ENCODE measurements at regions not wholly inside any gene's neighbourhood (a gene's known extent, or its start where the extent isn't known, plus 50 kb on each side); places are given as distances from the start of the nearest gene placed in this dataset.

DNA sequence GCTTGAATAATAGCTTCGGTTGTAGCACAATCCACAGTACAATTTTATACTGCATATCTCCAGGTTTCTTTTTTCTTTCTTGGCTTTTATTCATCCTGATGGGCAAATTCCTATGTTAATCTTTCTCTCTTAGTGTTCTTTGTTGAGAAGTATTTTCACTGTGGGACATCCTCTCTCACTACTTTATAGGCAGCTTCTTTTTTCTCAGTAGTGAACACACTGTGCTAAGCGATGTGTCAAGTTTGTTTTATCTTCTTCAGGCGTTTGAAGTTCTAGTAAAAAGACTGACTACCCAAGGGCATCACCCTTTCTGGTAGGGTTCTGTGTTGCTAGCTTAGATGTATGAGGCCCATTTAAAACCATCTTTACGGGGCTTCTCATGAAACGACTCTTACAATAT lies 182.1 kb downstream of the FAM170A start:
- Histone ChIP-seq H3K4me1 (ENCODE audit: control insufficient read depth in 2 of 2, insufficient read depth in 2 of 2, low read length in 2 of 2) (no peaks in the 10 kb centered on the region), H3K4me2 (replicated peaks; ENCODE audit: low read depth, low read length, poor library complexity, severe bottlenecking) (no peak overlapping the region), H3K36me3 (replicated peaks in 1 of 2; ENCODE audit: control extremely low read depth in 1 of 2, control insufficient read depth in 1 of 2, extremely low read depth in 1 of 2, insufficient read depth in 2 of 2, low read length in 1 of 2) (no peaks in the 10 kb centered on the region), H3K79me2 (ENCODE audit: control insufficient read depth, insufficient read depth, low read length) (no peaks in the 10 kb centered on the region), H2AFZ (ENCODE audit: insufficient read depth, low read depth, low read length, poor library complexity, severe bottlenecking) (no peak overlapping the region), H3K27ac (ENCODE audit: low read length in 2 of 2) (no peak overlapping the region), H4K20me1 (ENCODE audit: control insufficient read depth, insufficient read depth, low read length, poor library complexity, severe bottlenecking) (no peaks in the 10 kb centered on the region), H3K9ac (ENCODE audit: low read length) (no peak overlapping the region), H3K9me3 (ENCODE audit: control extremely low read depth in 1 of 3, control insufficient read depth in 2 of 3, insufficient read depth in 1 of 3, low read length in 2 of 3) (peaks cover 0 to 16% (median 0%) of the 10 kb centered on the region in 3 donors), H3K27me3 (replicated peaks in 1 of 4; ENCODE audit: control extremely low read depth in 1 of 4, control insufficient read depth in 3 of 4, insufficient read depth in 4 of 4, low read length in 3 of 4) (no peaks in the 10 kb centered on the region), H3K4me3 (ENCODE audit: control extremely low read depth in 1 of 5, extremely low read depth in 1 of 5, insufficient read depth in 1 of 5, low read depth in 2 of 5, low read length in 4 of 5) (no peak overlapping the region)
- no peak for ATAC-seq (ENCODE audit: low read depth)
- intact Hi-C loops (cut with micrococcal nuclease), result no loop called here
- H3K4me3 Mint-ChIP-seq, result no peak overlapping the region
- no peaks in the 10 kb centered on the region for H3K4me1 Mint-ChIP-seq
- no peak for DNase-seq
- H3K9me3 Mint-ChIP-seq (ENCODE audit: insufficient read depth), result peaks cover 6% of the 10 kb centered on the region
- ChIA-PET CTCF (no interaction called here), POLR2A (no interaction called here)
- no CpG with 5 or more reads among the region's 5 CpGs for WGBS (ENCODE audit: insufficient coverage)
- no peak overlapping the region for H3K27ac Mint-ChIP-seq
- no peaks in the 10 kb centered on the region for H3K27me3 Mint-ChIP-seq
- TF ChIP-seq EZH2 (IDR thresholded peaks at IDR 0.05; ENCODE audit: borderline replicate concordance, insufficient read depth, low read depth, low read length, poor library complexity, severe bottlenecking), result no peak
- TF ChIP-seq, protein P1, sequence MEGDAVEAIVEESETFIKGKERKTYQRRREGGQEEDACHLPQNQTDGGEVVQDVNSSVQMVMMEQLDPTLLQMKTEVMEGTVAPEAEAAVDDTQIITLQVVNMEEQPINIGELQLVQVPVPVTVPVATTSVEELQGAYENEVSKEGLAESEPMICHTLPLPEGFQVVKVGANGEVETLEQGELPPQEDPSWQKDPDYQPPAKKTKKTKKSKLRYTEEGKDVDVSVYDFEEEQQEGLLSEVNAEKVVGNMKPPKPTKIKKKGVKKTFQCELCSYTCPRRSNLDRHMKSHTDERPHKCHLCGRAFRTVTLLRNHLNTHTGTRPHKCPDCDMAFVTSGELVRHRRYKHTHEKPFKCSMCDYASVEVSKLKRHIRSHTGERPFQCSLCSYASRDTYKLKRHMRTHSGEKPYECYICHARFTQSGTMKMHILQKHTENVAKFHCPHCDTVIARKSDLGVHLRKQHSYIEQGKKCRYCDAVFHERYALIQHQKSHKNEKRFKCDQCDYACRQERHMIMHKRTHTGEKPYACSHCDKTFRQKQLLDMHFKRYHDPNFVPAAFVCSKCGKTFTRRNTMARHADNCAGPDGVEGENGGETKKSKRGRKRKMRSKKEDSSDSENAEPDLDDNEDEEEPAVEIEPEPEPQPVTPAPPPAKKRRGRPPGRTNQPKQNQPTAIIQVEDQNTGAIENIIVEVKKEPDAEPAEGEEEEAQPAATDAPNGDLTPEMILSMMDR (IDR thresholded peaks at IDR 0.05), result no peak

DNA sequence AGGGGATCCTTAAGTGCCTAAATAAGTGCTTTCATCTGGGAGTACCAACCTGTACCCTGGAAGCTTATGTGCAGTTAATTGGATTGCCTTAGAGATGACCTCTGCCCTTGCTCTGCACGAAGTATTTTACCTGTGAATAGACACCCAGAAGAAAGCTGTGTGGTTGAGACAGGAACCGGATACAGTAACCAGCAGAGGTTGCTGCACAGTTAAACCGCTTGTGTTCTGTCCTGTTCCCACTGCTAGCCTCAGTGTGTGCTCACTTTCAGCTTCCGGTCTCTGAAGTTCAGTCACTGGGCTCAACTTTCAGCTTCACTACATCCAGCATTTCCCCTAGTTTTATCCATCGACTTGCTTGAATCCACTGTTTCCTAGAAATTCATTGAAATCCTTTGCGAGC lies 185.3 kb downstream of the FAM170A start:
- Mint-ChIP-seq H3K9me3 (ENCODE audit: insufficient read depth) (no peaks in the 10 kb centered on the region), H3K4me1 (no peaks in the 10 kb centered on the region), H3K27me3 (no peaks in the 10 kb centered on the region), H3K4me3 (no peak overlapping the region), H3K27ac (no peak overlapping the region)
- Histone ChIP-seq H2AFZ (ENCODE audit: insufficient read depth, low read depth, low read length, poor library complexity, severe bottlenecking) (no peak overlapping the region), H3K79me2 (ENCODE audit: control insufficient read depth, insufficient read depth, low read length) (no peaks in the 10 kb centered on the region), H3K27me3 (replicated peaks in 1 of 4; ENCODE audit: control extremely low read depth in 1 of 4, control insufficient read depth in 3 of 4, insufficient read depth in 4 of 4, low read length in 3 of 4) (no peaks in the 10 kb centered on the region), H4K20me1 (ENCODE audit: control insufficient read depth, insufficient read depth, low read length, poor library complexity, severe bottlenecking) (no peaks in the 10 kb centered on the region), H3K36me3 (replicated peaks in 1 of 2; ENCODE audit: control extremely low read depth in 1 of 2, control insufficient read depth in 1 of 2, extremely low read depth in 1 of 2, insufficient read depth in 2 of 2, low read length in 1 of 2) (no peaks in the 10 kb centered on the region), H3K27ac (ENCODE audit: low read length in 2 of 2) (no peak overlapping the region), H3K4me2 (replicated peaks; ENCODE audit: low read depth, low read length, poor library complexity, severe bottlenecking) (no peak overlapping the region), H3K9ac (ENCODE audit: low read length) (no peak overlapping the region), H3K4me1 (ENCODE audit: control insufficient read depth in 2 of 2, insufficient read depth in 2 of 2, low read length in 2 of 2) (no peaks in the 10 kb centered on the region), H3K4me3 (ENCODE audit: control extremely low read depth in 1 of 5, extremely low read depth in 1 of 5, insufficient read depth in 1 of 5, low read depth in 2 of 5, low read length in 4 of 5) (no peak overlapping the region), H3K9me3 (ENCODE audit: control extremely low read depth in 1 of 3, control insufficient read depth in 2 of 3, insufficient read depth in 1 of 3, low read length in 2 of 3) (peaks cover 0 to under 1% (median 0%) of the 10 kb centered on the region in 3 donors)
- intact Hi-C loops (cut with micrococcal nuclease), result no loop called here
- 81% methylated on average over 4 of the region's 6 CpGs for WGBS (ENCODE audit: insufficient coverage)
- no peak for DNase-seq
- TF ChIP-seq EZH2 (IDR thresholded peaks at IDR 0.05; ENCODE audit: borderline replicate concordance, insufficient read depth, low read depth, low read length, poor library complexity, severe bottlenecking), result no peak
- TF ChIP-seq, protein P1 (IDR thresholded peaks at IDR 0.05), result no peak
- ChIA-PET CTCF (no interaction called here), POLR2A (no interaction called here)
- no peak for ATAC-seq (ENCODE audit: low read depth)

All from B cell (primary cell).